ENCODE measurements at regions not wholly inside any gene's neighbourhood (a gene's known extent, or its start where the extent isn't known, plus 50 kb on each side); places are given as distances from the start of the nearest gene placed in this dataset.

GRCh38 chr12:61044766-61045165 lies 1215.4 kb upstream of the USP15 start:
- TF ChIP-seq POLR2A (IDR thresholded peaks at IDR 0.05) = no peak
- TF ChIP-seq CTCF (IDR thresholded peaks at IDR 0.05) = no peak
